AG08395 (cell line): ENCODE measurements at regions not wholly inside any gene's neighbourhood (a gene's known extent, or its start where the extent isn't known, plus 50 kb on each side); places are given as distances from the start of the nearest gene placed in this dataset.
"Not testable (repeated sequence)": the region's sequence is repeated elsewhere in the genome, so short reads cannot be mapped to it uniquely, and the experiment has no call there.

Experiments used
- DNase-seq: peaks from one replicate; pipeline ENCODE4 v3.0.0; 2012; ENCODE audit warnings: mixed read lengths, low spot score

DNA sequence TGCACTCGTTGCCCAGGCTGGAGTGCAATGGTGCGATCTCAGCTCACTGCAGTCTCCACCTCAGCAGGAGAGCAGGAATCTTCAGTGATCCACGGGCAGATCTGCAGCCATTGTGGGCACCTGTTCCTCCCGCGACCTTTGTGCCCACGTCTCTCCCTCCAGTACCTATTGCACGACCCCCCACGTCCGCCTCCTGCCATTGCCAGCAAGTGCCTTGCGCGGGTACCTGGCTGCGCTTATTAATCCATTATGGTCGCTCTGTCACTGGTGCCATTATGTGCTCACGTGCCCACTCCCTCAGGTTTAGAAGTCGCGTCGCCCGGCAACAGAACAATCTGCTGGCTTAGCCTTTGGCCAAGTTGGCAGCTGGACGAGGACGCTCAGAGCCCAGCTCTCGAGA is 146.2 kb upstream of the C1QTNF3 start:
- DNase-seq: not testable (repeated sequence)

DNA sequence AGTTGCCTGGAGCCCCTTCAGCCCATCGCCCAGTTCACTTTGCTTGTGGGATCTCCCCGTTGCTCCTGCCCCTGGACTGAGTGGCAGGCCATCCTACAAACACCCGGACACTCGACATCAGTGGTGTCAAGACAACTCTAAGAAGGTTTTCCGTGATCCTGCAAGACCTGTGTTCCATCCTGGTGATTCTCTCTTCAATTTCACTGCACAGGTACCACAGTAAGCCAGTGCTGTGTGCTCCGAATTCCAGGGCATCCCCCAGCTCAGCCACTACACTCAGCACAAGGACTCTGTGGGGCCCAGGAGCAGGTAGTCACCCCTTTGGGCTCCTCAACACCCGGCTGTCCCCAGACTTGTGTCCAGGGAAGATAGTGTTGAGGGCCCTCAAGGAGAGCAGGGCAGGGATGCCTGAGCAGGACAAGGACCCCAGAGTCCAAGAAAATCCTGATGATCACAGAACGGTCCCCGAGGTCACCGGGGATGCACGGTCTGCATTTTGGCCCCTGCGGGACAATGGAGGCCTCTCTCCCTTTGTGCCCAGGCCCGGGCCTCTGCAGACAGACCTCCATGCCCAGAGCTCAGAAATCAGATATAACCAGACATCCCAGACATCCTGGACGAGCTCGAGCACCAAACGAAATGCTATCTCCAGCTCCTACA is 146.9 kb upstream of the C1QTNF3 start:
- peak; percentile 1 for DNase-seq

DNA sequence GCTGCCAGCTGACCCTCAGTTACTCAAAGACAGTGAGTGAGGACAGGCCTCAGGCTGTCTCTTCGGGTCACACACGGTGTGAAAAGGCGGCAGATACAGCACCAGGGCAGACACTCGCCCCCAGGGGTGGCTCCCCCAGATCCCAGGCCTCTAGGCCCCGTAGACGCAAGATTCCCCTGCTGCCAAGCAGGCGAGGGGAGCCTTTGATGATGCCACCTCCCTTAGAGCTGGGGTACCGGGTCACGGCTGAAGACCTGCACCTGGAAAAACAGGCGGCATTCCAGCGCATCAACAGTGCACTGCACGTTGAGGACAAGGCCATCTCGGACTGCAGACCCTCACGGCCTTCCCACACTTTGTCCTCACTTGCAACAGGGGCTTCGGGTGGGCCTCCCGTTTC is 147.5 kb upstream of the C1QTNF3 start:
- DNase-seq: not testable (repeated sequence)

GRCh38 chr5:34191279-34191744 is 148.3 kb upstream of the C1QTNF3 start:
- DNase-seq: not testable (repeated sequence)

DNA sequence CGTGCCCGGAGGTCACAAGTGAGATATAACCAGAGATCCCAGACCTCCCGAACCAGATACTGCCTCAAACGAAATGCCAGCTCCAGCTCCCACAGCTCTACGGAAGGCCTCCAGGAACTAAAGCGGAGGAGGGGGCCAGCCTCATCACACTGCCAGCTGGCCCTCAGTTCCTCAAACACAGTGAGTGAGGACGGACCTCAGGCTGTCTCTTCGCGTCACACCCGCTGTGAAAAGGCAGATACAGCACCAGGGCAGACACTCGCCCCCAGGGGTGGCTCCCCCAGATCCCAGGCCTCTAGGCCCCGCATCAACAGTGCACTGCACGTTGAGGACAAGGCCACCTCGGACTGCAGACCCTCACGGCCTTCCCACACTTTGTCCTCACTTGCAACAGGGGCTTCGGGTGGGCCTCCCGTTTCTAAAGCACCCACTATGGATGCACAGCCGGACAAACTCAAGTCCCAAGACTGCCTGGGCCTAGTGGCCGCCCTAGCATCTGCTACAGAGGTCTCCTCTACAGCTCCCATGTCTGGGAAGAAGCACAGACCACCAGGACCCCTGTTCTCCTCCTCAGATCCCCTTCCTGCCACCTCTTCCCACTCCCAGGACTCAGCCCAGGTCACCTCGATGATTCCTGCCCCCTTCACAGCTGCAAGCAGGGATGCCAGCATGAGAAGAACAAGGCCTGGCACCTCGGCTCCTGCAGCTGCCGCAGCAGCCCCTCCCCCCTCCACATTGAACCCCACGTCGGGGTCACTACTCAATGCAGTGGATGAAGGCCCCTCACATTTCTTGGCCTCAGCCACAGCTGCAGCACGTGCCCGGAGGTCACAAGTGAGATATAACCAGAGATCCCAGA is 149.3 kb upstream of the C1QTNF3 start:
- peak; percentile 2 for DNase-seq

DNA sequence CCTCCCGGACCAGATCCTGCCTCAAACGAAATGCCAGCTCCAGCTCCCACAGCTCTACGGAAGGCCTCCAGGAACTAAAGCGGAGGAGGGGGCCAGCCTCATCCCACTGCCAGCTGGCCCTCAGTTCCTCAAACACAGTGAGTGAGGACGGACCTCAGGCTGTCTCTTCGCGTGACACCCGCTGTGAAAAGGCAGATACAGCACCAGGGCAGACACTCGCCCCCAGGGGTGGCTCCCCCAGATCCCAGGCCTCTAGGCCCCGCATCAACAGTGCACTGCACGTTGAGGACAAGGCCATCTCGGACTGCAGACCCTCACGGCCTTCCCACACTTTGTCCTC is 149.9 kb upstream of the C1QTNF3 start:
- DNase-seq: not testable (repeated sequence)

GRCh38 chr5:34193297-34193696 is 150.3 kb upstream of the C1QTNF3 start:
- DNase-seq: not testable (repeated sequence)

GRCh38 chr5:34193804-34194203 is 150.8 kb upstream of the C1QTNF3 start:
- not testable (repeated sequence) for DNase-seq

GRCh38 chr5:34196091-34196490 is 153.1 kb upstream of the C1QTNF3 start:
- DNase-seq: not testable (repeated sequence)

DNA sequence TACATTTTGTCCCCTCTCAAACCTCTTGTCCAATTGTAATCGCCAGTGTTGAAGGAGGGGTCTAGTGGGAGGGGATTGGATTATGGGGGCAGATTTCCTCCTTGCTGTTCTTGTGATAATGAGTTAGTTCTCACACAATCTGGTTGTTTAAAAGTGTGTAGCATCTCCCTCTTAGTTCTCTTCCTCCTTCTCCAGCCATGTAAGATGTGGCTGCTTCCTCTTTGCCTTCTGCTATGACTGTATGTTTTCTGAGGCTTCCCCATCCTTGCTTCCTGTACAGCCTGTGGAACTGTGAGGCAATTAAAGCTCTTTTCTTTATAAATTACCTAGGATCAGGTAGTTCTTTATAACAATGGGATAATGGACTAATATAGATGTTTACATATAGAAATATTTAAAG is 162.3 kb upstream of the C1QTNF3 start:
- DNase-seq: not testable (repeated sequence)

GRCh38 chr5:34217386-34217785 is 174.4 kb upstream of the C1QTNF3 start:
- DNase-seq: not testable (repeated sequence)

DNA sequence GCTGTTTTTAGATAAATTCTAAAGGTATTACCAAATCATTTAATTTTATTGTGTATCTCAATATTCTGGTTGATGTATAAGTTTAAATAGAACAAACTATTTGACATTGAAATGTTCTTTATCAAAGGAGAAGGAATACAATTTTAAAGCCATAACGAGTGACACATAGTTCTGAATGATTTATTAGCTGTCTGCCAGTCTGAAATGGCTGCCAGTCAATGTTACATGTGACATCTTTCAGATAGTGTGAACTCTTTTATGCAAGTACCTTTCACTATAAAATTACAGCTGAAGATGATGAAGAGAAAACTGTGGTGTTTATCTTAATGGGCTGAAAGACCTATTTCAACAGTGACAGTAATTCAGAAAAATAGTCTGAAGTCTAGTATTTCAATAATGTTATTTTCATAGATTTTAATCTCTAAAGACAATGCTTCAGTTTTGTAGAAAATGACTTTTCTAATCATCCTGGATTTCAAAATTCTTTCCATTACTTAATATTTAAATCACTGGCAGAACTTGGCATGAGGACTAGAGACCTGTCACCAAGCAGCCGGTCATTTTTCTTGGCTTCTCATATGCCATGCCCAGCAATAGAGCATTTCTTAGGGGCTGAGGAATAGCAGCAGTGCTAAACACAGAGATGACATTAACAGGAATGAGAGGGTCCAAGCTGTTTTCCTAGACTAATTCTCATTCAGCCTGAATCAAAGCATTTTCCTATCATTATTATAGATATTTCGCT is 178.5 kb upstream of the C1QTNF3 start:
- not testable (repeated sequence) for DNase-seq

DNA sequence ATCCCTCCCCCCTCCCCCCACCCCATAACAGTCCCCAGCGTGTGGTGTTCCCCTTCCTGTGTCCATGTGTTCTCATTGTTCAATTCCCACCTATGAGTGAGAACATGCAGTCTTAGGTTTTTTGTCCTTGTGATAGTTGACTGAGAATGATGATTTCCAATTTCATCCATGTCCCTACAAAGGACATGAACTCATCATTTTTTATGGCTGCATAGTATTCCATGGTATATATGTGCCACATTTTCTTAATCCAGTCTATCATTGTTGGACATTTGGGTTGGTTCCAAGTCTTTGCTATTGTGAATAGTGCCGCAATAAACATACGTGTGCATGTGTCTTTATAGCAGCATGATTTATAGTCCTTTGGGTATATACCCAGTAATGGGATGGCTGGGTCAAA is 180.1 kb upstream of the C1QTNF3 start:
- DNase-seq: not testable (repeated sequence)

GRCh38 chr5:34230402-34230801 is 187.4 kb upstream of the C1QTNF3 start:
- not testable (repeated sequence) for DNase-seq

DNA sequence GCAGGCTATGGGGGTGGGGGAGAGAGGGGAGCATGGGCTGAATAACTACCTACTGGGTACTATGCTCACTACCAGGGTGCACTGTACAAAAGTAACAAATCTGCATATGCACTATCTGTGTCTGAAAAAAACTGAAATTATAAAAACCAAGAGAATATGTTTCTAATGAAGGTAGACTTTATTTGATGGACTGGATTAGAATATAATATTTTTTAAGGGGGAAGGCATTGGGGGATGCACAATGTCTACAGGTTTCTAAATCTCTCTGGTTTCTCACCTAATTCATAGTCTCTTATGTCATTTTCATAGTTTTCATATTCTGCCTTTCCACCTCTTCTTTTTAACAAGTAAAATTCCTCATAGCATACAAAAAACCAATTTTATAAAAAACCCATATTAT is 200.8 kb upstream of the C1QTNF3 start:
- not testable (repeated sequence) for DNase-seq

DNA sequence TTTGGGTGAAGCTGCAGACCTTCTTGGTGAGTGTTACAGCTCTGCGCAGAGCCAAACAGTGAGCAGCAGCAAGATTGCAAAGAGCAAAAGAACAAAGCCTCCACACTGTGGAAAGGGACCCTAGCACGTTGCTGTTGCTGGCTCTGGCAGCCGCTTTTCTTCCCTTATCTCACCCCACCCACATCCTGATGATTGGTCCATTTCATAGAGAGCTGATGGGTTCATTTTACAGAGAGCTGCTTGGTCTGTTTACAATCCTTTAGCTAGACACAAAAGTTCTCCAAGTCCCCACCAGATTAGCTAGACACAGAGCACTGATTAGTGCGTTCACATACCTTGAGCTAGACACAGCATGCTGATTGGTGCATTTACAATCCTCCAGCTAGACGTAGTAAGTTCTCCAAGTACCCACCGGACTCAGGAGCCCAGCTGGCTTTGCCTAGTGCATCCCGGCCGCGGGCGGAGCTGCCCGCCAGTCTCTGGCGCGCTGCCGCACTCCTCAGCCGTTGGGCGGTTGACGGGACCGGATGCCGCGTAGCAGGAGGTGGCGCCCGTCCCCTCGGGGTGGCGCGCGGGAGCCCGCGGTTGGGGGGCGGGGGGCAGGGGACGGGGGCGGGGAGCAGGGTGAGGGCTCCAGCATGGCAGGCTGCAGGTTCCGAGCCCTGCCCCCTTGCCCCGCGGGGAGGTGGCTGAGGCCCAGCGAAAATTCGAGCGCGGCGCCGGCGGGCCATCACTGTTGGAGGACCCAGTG is 201.4 kb upstream of the C1QTNF3 start:
- not testable (repeated sequence) for DNase-seq

- DNase-seq: not testable (repeated sequence)
These were observed 202.0 kb upstream of the C1QTNF3 start for GRCh38 chr5:34245032-34245394.

GRCh38 chr5:34245813-34246212 is 202.8 kb upstream of the C1QTNF3 start:
- DNase-seq: not testable (repeated sequence)

DNA sequence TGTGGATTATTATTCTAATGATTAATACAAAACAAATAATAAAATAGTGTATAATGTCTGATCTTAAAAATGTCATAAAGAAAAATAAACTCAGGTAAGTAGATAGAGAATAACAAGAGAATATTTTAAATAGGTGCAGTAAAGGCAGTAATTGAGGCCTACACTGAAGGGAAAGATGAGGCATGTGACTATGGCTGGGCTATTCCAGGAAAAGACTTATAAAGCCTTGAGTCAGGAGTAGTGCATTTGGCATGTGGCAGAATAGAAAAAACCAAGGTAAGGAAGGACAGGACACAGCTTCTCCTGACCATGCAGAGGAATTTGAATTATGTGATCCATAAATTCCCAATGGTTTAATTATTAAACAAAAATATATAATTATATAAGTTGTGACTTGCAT is 215.6 kb upstream of the C1QTNF3 start:
- not testable (repeated sequence) for DNase-seq

DNA sequence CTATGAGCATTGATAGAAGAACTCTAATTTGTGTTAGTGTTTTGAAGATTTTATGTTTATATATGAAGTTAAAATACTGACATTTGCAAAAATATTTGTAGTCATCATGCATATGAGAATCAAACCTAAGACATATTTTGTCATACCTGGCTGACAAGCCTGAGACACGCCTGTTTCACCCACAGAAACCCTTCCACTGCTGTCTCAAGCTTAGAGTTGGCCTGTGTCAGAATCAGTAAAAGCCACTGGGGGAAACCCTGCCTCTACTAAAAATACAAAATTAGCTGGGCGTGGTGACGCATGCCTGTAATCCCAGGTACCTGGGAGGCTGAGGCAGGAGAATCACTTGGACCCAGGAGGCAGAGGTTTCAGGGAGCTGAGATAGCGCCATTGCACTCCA is 218.0 kb upstream of the C1QTNF3 start:
- DNase-seq: not testable (repeated sequence)

DNA sequence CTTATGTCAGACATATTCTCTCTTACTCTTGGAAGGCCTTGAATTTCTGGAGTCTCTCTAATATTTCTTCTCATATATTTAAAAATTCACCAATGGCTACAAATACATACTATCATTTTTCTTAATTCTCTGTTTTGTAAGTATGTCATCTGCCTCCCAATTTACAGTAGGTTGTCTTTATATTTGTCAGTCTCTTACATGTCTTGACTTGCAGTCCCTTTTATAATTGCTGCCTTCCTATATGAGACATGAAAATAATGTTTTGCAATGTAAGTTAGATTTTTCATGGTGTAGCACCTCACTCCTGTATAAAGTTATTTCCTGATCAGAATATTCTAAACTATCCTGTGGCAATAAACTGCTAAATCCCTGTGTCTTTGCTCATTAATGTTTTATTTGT is 223.1 kb upstream of the C1QTNF3 start:
- not testable (repeated sequence) for DNase-seq

GRCh38 chr5:34296759-34297158 is 253.7 kb upstream of the C1QTNF3 start:
- DNase-seq: not testable (repeated sequence)
